DMS153 treated with DMSO at 0.1 percent for 48 hours (cell line): ENCODE measurements at regions not wholly inside any gene's neighbourhood (a gene's known extent, or its start where the extent isn't known, plus 50 kb on each side); places are given as distances from the start of the nearest gene placed in this dataset.
A peak's percentile ranks its signal among the peaks of the same experiment; 100 is the strongest.

ENCODE experiments used
- DNase-seq: peaks from one replicate; lab custom pipeline; 2025; ENCODE audit not compliant: unreplicated experiment; lab: John Stamatoyannopoulos, UW

- no peak for DNase-seq
Measured at GRCh38 chr13:50101590-50101989, 86.3 kb downstream of the KCNRG start.

- no peak for DNase-seq
Measured at GRCh38 chr13:50104493-50104892, 89.2 kb downstream of the KCNRG start.

DNA sequence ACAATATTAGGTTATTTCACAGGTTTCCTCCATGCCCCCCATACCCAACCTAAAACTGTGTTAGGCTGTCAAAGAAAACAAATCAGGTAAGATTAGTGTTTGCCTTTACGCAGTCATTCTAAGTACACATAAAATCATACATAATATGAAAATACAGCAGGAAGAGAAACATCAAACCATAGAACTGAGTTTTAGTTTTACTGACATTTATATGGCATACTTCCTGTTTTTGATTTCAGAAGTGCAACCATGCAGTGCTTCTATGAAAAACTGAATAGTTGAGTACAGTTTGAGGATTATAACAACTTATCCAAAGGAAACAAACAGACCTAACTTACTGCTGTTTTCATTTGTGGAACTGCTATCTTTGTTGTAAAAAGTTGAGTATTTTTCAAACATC lies 91.3 kb downstream of the KCNRG start:
- no peak for DNase-seq

- DNase-seq = no peak
Measured at GRCh38 chr13:50107205-50107604, 92.0 kb downstream of the KCNRG start.

DNA sequence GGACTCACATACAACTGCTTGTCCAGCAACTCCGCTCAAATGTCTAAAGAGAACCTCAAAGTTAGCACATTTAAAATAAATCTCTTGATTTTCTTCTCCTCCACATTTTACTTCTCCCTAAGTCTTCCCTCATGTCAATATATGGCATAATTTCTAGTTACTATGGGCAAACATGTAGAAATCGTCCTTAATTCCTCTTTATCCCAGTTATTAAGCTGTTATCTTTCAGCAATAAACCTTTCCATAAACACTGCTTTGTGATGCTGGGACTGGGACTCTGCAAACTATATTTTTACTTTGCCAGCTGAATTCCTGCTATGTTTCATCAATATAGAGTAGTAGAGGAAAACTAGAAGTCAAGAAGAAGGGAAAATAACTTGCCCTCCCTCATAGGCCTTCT lies 99.7 kb downstream of the KCNRG start:
- DNase-seq = no peak

DNA sequence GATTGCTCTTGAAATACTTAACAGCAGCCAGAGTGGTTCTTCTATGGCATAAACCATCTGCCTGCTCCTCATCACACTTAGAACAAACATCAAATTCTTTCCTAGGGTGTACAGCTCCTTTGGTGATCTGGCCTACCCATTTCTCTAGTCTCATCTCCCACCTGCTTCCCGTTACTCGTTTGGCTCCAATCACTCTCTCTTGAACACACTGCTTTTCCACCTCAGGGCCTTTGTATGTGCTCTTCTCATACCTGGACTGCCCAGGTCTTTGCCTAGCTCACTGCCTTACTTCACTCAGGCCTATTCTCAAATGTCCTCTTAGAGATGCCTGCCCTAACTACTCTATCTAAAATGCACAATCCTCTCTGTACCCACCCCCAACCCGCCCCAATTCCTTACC lies 100.5 kb downstream of the KCNRG start:
- DNase-seq = no peak

DNA sequence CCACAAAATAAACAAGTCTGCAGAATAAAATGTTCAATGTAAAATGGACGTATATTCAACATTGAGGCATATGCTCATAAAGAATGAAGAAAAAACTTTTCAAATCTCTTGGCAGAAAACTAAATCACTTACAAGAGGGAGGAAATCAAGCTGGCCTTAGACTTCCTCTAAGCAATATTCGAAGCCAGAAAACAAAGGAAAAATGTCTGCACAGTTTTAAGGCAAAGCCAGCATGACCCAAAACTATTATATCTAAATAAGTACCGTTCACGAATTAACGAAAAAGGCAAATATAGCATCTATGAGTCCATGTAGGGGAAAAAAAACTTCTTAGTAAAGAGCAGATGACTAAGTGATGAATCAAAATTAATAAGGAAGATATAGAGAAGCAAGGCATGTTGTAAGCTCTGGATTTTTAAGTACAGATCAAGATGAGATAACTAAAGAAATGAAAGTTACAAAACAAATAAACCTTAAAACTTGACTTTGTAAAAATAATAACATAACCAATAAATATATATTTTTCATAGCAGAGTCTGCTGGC lies 101.3 kb downstream of the KCNRG start:
- DNase-seq = no peak

GRCh38 chr13:50119591-50119990 lies 104.3 kb downstream of the KCNRG start:
- no peak for DNase-seq

- DNase-seq = no peak
Measured at GRCh38 chr13:50122455-50122854, 107.2 kb downstream of the KCNRG start.

- DNase-seq = no peak
Measured at GRCh38 chr13:50123002-50123401, 107.8 kb downstream of the KCNRG start.

DNA sequence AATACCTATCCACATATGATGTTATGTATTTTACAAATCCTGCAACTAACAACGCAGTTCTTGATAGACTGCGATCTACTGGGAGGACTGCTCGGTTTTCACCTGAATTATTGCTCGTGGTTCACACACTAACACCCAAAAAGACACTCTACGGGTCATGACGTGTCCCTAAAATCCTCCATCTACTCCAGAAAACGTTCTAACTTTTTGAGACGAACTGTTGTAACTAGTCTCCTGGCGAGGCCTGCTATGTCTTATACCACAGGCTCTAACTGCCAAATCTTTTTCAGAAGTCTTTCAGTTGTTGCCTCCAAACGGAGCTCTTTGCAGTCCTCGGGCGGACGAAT lies 108.2 kb downstream of the KCNRG start:
- no peak for DNase-seq

- DNase-seq = peak; percentile 85
Measured at GRCh38 chr13:50123862-50124535, 108.8 kb downstream of the KCNRG start.

DNA sequence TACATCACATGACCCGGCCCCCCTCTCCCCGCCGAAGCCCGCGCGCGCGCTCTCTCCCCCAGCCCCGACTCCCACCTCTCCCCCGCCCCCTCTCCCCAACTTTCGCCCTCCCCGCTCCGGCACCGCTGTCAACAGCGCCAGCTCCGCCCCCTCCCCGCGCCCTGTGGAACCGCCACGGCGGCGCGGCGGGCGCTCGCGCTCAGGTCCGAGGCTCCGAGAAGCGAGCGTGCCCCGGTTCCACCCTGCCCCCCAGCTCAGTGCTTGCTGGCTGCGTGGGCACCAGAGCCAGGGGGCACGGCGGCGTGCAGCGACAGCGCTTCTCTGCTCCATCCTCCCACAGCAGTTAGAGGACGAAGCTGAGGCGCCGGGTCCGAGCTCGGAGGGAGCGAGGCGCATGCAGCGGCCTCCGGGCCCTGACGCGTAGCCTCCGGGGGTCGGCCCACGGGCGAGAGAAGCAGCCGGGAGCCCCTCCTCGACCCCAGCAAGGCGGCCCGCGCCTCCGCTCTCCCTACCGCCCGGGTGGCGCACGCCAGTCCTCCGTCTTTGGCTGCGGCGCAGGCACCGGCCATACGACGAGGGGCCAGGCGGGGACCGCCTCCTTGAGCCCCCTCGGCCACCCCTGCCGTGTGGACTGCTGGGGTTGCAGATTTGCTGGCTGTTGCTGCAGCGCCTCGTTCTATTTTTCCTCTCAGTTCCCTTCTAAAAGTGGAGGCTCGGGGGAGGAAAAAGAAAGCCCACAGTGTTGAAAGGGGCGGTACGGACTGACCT lies 109.5 kb downstream of the KCNRG start:
- peak; percentile 64 for DNase-seq

- no peak for DNase-seq
Measured at GRCh38 chr13:50125304-50125553, 110.0 kb downstream of the KCNRG start.

DNA sequence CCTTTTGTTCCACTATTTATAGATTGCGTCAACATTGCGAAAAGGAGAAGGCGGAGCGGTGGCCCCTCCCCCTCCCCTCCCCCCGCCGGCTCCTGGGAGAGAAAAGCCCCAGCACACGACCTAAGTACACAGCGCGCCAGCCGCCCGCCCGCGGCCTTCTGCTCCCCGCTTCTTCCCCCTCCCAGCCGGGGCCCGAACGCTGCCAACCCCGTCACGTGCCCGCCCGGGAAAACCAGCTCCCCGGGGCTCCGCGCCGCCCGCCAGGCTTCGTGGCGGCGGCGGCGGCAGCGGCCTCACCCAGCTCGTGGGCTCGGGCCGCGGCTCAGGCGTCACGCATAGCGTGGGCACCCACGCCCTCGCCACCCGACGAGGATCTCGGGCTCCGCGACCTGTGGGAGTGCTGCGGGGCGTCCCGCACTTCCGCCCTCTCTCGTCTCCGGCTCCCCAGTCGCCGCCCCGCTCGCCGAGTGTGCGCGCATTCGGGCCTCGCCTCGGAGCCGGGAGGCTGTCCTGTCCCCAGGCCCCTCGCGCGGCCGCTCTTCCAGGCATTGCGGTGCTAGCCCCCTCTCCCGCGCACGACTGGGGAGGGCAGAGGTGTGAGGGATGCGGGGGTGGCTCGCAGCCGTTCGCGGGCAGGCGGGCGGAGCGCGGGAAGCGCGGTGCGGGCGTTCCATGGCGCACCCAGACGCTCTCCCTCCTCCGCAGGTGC lies 110.5 kb downstream of the KCNRG start:
- DNase-seq = peak; percentile 88

DNA sequence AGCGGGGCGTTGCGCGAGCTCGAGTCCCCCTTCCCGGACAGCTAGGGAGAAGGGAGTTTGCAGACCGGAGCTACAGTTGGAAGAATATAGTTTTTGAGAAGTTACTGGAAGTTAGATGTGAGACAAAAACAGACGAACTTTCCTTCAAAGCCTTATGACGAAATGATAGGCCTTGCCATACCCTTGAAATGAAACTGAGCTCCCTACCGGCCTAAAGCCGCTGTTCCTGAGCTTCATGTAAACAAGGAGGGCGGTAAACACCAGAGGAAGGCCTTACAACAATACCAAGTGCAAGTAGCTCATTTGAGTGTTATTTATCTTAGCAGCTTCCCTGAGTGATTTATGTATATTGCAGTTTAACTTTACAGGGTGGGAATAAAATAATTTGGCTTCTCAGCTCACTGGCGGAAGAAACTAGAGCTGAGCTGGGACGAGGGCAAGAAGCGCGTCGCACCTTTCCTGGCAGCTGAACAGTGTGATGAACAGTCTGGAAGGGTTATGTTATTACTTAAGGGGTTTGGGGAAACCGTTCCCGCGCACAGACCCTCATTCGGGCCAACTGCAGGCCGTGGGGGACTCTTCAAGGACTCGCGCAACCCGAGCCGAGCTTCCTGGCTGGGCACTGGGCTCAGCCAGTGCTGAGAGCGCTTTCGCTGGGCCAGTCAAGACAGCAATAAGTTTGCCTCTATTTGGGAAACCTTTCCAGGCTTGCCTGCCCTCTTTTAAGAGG lies 111.2 kb downstream of the KCNRG start:
- DNase-seq = peak; percentile 25

- no peak for DNase-seq
Measured at GRCh38 chr13:50126993-50127725, 111.9 kb downstream of the KCNRG start.

- DNase-seq = no peak
Measured at GRCh38 chr13:50127726-50128291, 112.6 kb downstream of the KCNRG start.

DNA sequence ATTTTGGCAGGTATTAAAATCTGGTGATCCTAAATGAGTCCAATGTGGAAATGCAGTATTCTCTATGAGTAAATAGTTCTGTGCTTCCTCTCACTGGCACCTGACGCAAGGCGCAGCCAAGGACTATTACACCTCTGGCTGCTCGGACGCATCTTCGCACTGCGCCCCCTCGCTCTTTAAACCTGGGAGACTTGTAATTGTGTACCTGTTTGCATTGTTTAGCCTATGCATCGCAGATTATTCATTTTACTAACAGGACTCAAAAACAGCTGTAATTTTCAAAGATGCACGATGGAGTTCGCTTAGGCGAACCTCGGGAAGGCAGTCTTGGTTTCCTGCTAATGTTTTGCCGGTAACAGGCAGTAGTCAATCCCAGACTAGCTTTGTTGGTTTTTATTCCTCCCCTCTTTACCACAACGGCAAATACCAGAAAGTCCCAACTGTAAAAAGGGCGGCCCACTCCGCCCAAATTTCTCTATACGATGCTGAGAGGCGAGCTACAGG lies 113.2 kb downstream of the KCNRG start:
- DNase-seq = no peak

GRCh38 chr13:50129081-50129705 lies 113.9 kb downstream of the KCNRG start:
- DNase-seq = no peak
